ENCODE measurements at regions not wholly inside any gene's neighbourhood (a gene's known extent, or its start where the extent isn't known, plus 50 kb on each side); places are given as distances from the start of the nearest gene placed in this dataset.

- no peak for DNase-seq
- no peak overlapping the region for H2AFZ ChIP-seq (ENCODE audit: low read depth)
- H3K4me3 ChIP-seq (ENCODE audit: low read depth in 2 of 2, low read length in 1 of 2), result no peak overlapping the region
- peaks cover 5% of the 10 kb centered on the region for H3F3A ChIP-seq (replicated peaks; ENCODE audit: insufficient read depth)
- H4K20me1 ChIP-seq (ENCODE audit: insufficient read depth), result no peaks in the 10 kb centered on the region
- no peaks in the 10 kb centered on the region for H3K36me3 ChIP-seq (replicated peaks in 1 of 2; ENCODE audit: control insufficient read depth in 1 of 2, insufficient read depth in 2 of 2, low read length in 1 of 2)
- 44% methylated on average over 9 of the region's 9 CpGs for WGBS (ENCODE audit: low lambda C conversion rate)
- H3K27me3 ChIP-seq (ENCODE audit: insufficient read depth), result peaks cover 24% of the 10 kb centered on the region
- no peak overlapping the region for H3K4me2 ChIP-seq
- no peak overlapping the region for H3K9ac ChIP-seq
- H3K9me2 ChIP-seq, result no peaks in the 10 kb centered on the region
- TF ChIP-seq, protein P1, sequence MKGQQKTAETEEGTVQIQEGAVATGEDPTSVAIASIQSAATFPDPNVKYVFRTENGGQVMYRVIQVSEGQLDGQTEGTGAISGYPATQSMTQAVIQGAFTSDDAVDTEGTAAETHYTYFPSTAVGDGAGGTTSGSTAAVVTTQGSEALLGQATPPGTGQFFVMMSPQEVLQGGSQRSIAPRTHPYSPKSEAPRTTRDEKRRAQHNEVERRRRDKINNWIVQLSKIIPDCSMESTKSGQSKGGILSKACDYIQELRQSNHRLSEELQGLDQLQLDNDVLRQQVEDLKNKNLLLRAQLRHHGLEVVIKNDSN (IDR thresholded peaks at IDR 0.05; ENCODE audit: borderline replicate concordance, low read depth), result no peak
- TF ChIP-seq CHD2 (IDR thresholded peaks at IDR 0.05; ENCODE audit: low read length, partially characterized antibody) (no peak), MEF2A (IDR thresholded peaks at IDR 0.05; ENCODE audit: borderline replicate concordance, low read depth) (no peak), GATA2 (CRISPR knock-in tag; IDR thresholded peaks at IDR 0.05) (no peak), NRF1 (IDR thresholded peaks at IDR 0.05; ENCODE audit: low read depth, low read length) (no peak), FOXM1 (IDR thresholded peaks at IDR 0.05; ENCODE audit: low read depth) (no peak), YY1 (IDR thresholded peaks at IDR 0.05; ENCODE audit: low read depth) (no peak), JUND (IDR thresholded peaks at IDR 0.05) (no peak), REST (IDR thresholded peaks at IDR 0.05; ENCODE audit: low read depth, low read length) (no peak), MAX (IDR thresholded peaks at IDR 0.05; ENCODE audit: low read depth) (no peak)
- no peaks in the 10 kb centered on the region for H3K79me2 ChIP-seq (ENCODE audit: insufficient read depth)
- H3K27ac ChIP-seq (ENCODE audit: low read depth in 2 of 2, low read length in 1 of 2), result no peak overlapping the region
- POLR2A ChIA-PET, result no interaction called here
- H3K9me3 ChIP-seq, result no peaks in the 10 kb centered on the region
- CTCF ChIA-PET, result no interaction called here
- H3K4me1 ChIP-seq (ENCODE audit: control insufficient read depth in 1 of 2, insufficient read depth in 2 of 2, low read depth in 1 of 2, low read length in 1 of 2), result no peaks in the 10 kb centered on the region
These were observed 268.8 kb upstream of the IRX1 start for GRCh38 chr5:3326841-3327232.

GRCh38 chr5:3325972-3326840, 269.4 kb upstream of the IRX1 start:
- Histone ChIP-seq H3K36me3 (replicated peaks in 1 of 2; ENCODE audit: control insufficient read depth in 1 of 2, insufficient read depth in 2 of 2, low read length in 1 of 2) (no peaks in the 10 kb centered on the region), H3K27me3 (ENCODE audit: insufficient read depth) (peaks cover 30% of the 10 kb centered on the region), H3K79me2 (ENCODE audit: insufficient read depth) (no peaks in the 10 kb centered on the region), H3F3A (replicated peaks; ENCODE audit: insufficient read depth) (peaks cover 5% of the 10 kb centered on the region), H3K27ac (ENCODE audit: low read depth in 2 of 2, low read length in 1 of 2) (no peak overlapping the region), H3K9me2 (no peaks in the 10 kb centered on the region), H3K9ac (no peak overlapping the region), H3K4me1 (ENCODE audit: control insufficient read depth in 1 of 2, insufficient read depth in 2 of 2, low read depth in 1 of 2, low read length in 1 of 2) (no peaks in the 10 kb centered on the region), H2AFZ (ENCODE audit: low read depth) (no peak overlapping the region), H3K9me3 (no peaks in the 10 kb centered on the region), H3K4me2 (0 out of 2 replicates have a peak overlapping the region, but pooled peaks have one; percentile 3), H4K20me1 (ENCODE audit: insufficient read depth) (no peaks in the 10 kb centered on the region), H3K4me3 (ENCODE audit: low read depth in 2 of 2, low read length in 1 of 2) (no peak overlapping the region)
- ChIA-PET CTCF (no interaction called here), POLR2A (no interaction called here)
- DNase-seq, result no peak
- TF ChIP-seq EP300 (IDR thresholded peaks at IDR 0.05; ENCODE audit: borderline replicate concordance in 1 of 2, low read depth in 1 of 2, low read length in 1 of 2) (no peak), MAX (IDR thresholded peaks at IDR 0.05; ENCODE audit: low read depth) (no peak), CHD2 (IDR thresholded peaks at IDR 0.05; ENCODE audit: low read length, partially characterized antibody) (no peak), POLR2AphosphoS5 (IDR thresholded peaks at IDR 0.05; ENCODE audit: low read depth, low read length) (no peak), FOXM1 (IDR thresholded peaks at IDR 0.05; ENCODE audit: low read depth) (no peak), JUND (IDR thresholded peaks at IDR 0.05) (no peak), YY1 (IDR thresholded peaks at IDR 0.05; ENCODE audit: low read depth) (no peak), NFIC (IDR thresholded peaks at IDR 0.05; ENCODE audit: borderline replicate concordance) (no peak), NRF1 (IDR thresholded peaks at IDR 0.05; ENCODE audit: low read depth, low read length) (no peak), SIN3A (IDR thresholded peaks at IDR 0.05; ENCODE audit: borderline replicate concordance, low read depth, low read length) (no peak), RXRA (IDR thresholded peaks at IDR 0.05; ENCODE audit: borderline replicate concordance, low read depth) (no peak), CTCF (IDR thresholded peaks at IDR 0.05) (no peak)
- WGBS (ENCODE audit: low lambda C conversion rate), result 10% methylated on average over 35 of the region's 36 CpGs
